Chondrocyte (in vitro differentiated cells): ENCODE measurements at regions not wholly inside any gene's neighbourhood (a gene's known extent, or its start where the extent isn't known, plus 50 kb on each side); places are given as distances from the start of the nearest gene placed in this dataset.

ENCODE experiments used
- DNase-seq: peaks from one replicate; pipeline ENCODE4 v3.0.0; 2021; ENCODE audit warnings: mixed read lengths, low spot score
- H3K27ac Mint-ChIP-seq: one replicate; pipeline ENCODE4 v1.8.0; 2021; ENCODE audit warnings: mild to moderate bottlenecking, moderate library complexity, mixed read lengths; ENCODE audit not compliant: unreplicated experiment
- H3K27me3 Mint-ChIP-seq: 2 replicates; pipeline ENCODE4 v1.8.0; 2021; ENCODE audit warnings: low read depth, mixed read lengths
- H3K36me3 Mint-ChIP-seq: 2 replicates; pipeline ENCODE4 v1.8.0; 2021; ENCODE audit warnings: low read depth, mixed read lengths
- H3K4me1 Mint-ChIP-seq: 2 replicates; pipeline ENCODE4 v1.8.0; 2021; ENCODE audit warnings: low read depth, mild to moderate bottlenecking, mixed read lengths
- H3K4me3 Mint-ChIP-seq: one replicate; pipeline ENCODE4 v1.8.0; 2021; ENCODE audit warnings: mild to moderate bottlenecking, moderate library complexity, mixed read lengths; ENCODE audit not compliant: unreplicated experiment
- H3K9me3 Mint-ChIP-seq: 2 replicates; pipeline ENCODE4 v1.8.0; 2021; ENCODE audit warnings: low read depth, mixed read lengths
- CTCF ChIP-seq: fragments of 200-600 bp; sonication (generic); IDR thresholded peaks from 2 replicates; pipeline ENCODE4 v1.5.0; 2021; ENCODE audit warnings: antibody characterized with exemption, mild to moderate bottlenecking, moderate library complexity

DNA sequence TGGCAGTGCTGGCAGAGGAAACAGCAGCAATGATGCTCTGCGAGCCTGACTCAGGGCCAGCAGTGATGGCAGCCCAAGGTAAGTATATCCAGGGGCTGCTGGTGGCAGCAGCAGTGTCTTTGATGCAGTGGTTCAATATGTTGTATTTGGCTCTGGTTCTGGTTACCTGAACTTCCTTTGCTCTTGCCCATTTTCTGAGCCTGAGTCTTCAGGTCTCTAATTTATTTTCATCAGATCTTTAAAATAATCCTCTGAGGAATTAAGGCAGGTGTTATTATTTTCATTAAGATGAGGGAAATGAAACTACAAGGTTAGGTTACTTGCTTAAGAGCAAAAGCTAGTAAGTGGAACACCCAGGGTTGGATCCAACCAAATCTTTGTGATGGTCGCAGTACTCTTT, 102.8 kb upstream of the BMP2K start:
- peaks cover 3% of the 10 kb centered on the region for H3K9me3 Mint-ChIP-seq
- H3K27ac Mint-ChIP-seq = no peak overlapping the region
- H3K4me3 Mint-ChIP-seq = no peak overlapping the region
- DNase-seq = no peak
- H3K36me3 Mint-ChIP-seq = no peaks in the 10 kb centered on the region
- no peaks in the 10 kb centered on the region for H3K4me1 Mint-ChIP-seq
- TF ChIP-seq CTCF = no peak
- H3K27me3 Mint-ChIP-seq = no peaks in the 10 kb centered on the region

DNA sequence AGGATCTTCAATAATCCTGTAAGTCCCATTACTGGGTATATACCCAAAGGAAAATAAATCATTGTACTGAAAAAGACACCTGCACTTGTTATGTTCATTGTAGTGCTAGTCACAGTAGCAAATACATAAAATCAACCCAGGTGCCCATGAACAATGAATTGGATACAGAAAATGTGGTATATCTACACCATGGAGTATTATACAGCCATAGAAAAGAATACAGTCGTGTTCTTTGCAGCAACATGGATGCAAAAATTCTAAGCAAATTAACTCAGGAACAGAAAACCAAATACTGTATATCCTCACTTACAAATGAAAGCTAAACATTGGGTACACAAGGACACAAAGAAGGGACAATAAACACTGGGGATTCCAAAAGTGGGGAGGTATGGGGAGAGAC, 100.8 kb upstream of the BMP2K start:
- no peak for TF ChIP-seq CTCF
- DNase-seq = no peak
- Mint-ChIP-seq H3K36me3 (no peaks in the 10 kb centered on the region), H3K4me1 (no peaks in the 10 kb centered on the region), H3K4me3 (no peak overlapping the region), H3K9me3 (peaks cover 3% of the 10 kb centered on the region), H3K27ac (no peak overlapping the region), H3K27me3 (no peaks in the 10 kb centered on the region)

GRCh38 chr4:78682070-78682469, 94.1 kb upstream of the BMP2K start:
- no peaks in the 10 kb centered on the region for H3K9me3 Mint-ChIP-seq
- no peak overlapping the region for H3K27ac Mint-ChIP-seq
- no peaks in the 10 kb centered on the region for H3K27me3 Mint-ChIP-seq
- no peak overlapping the region for H3K4me3 Mint-ChIP-seq
- no peaks in the 10 kb centered on the region for H3K36me3 Mint-ChIP-seq
- no peak for TF ChIP-seq CTCF
- peaks cover 14% of the 10 kb centered on the region for H3K4me1 Mint-ChIP-seq
- no peak for DNase-seq

GRCh38 chr4:78683352-78683751, 92.8 kb upstream of the BMP2K start:
- H3K27me3 Mint-ChIP-seq = no peaks in the 10 kb centered on the region

DNA sequence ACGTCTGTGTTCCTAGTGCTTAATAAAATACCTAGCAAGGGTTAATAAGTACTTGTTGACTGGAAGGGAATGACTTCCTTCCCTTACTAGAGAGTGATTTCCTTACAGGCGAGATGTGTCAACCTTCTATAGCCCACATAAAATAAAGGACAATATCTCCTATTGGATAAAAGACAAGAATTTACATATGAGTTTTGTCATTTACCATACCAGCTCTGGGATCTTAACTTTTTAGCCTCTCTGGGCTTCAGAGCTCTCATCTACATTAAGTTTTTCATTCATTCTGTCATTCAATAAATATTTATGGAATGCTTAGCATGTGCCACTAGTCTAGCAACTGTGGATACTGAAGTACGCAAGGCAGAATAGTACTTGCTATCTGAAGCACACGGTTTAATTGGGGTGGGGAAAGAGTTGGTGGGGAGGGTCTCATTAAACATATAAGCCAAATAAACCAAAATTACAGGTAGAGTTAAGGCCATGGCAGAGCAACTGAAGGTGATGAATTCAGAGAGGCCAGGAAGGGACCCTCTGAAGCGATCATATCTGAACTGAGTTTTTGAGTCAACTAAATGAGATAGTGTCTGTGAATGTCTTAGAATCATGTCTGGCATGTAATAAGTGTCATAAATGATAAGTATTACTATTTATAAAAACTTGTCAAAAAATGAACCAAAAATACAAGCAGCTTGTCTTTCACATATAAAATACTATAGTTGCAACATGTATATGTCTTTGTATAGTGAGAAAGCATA, 91.6 kb upstream of the BMP2K start:
- Mint-ChIP-seq H3K4me1 (peaks cover 23% of the 10 kb centered on the region), H3K36me3 (no peaks in the 10 kb centered on the region), H3K4me3 (no peak overlapping the region), H3K9me3 (no peaks in the 10 kb centered on the region), H3K27ac (peak overlapping the region; percentile 86), H3K27me3 (no peaks in the 10 kb centered on the region)
- TF ChIP-seq CTCF = no peak
- no peak for DNase-seq

More at GRCh38 chr4:78683352-78683751, 92.8 kb upstream of the BMP2K start:
- TF ChIP-seq CTCF = no peak
- Mint-ChIP-seq H3K36me3 (no peaks in the 10 kb centered on the region), H3K4me1 (peaks cover 20% of the 10 kb centered on the region), H3K27ac (no peak overlapping the region), H3K9me3 (no peaks in the 10 kb centered on the region), H3K4me3 (no peak overlapping the region)
- no peak for DNase-seq
